GM18508 (cell line): ENCODE measurements at regions not wholly inside any gene's neighbourhood (a gene's known extent, or its start where the extent isn't known, plus 50 kb on each side); places are given as distances from the start of the nearest gene placed in this dataset.
"Not testable (repeated sequence)": the region's sequence is repeated elsewhere in the genome, so short reads cannot be mapped to it uniquely, and the experiment has no call there.

Source experiments
- ATAC-seq: cut with Tn5 transposase; IDR thresholded peaks from one replicate; pipeline ENCODE4 v1.9.1; 2021; ENCODE audit warnings: moderate number of reproducible peaks; ENCODE audit not compliant: insufficient read depth, unreplicated experiment

DNA sequence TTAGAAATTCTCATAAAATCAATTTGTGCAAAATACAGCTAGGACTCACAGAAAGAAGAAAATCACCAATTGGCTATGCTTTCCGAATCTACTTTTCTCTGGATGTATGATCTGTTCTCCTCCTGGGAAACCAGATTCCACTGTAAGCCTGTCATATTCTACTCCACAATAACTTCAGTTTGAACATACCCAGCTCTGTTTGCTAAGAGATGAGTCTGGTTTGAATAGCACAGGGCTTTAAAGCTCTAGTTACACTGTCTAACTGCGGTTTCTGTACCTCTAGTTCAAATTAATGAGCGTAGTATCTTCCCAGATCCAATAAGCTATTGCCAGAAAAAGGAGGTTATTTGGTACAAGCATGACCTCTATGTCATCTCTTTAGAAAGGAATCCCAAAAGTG, 270.1 kb downstream of the DAD1 start:
- ATAC-seq = no peak

DNA sequence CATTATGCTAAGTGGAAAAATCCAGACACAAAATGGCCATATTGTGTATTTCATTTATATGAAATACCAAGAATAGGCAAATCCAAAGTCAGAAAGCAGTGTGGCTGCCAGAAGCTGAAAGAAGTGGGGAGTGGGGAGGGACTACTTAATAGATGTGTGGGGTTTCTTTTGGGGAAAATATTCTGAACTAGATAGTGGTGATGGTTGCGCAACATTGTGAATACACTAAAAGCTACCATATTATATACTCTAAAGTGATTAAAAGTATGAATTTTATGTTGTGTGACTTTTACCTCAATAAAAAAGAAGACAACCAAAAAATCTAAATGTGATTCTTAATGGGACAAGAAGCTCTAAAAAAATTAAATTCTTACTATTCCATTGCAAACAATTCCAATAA, 272.6 kb downstream of the DAD1 start:
- no peak for ATAC-seq

DNA sequence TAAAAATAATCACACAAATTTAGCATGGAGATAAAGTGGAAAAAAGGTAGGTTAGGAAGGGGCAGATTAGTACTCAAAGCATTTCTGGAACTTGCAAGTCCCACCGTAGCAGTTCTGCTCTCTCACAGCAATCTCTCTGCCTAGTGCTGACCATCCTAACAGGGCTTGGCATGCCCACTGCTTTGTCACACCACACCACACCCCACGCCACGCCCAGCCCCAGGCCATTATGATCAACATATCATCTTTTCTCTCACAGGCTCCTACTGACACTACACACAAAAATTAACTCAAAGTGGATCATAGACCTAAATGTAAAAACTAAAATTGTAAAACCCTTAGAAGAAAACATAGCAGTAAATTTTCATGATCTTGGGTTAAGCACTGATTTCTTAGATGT, 273.7 kb downstream of the DAD1 start:
- no peak for ATAC-seq

DNA sequence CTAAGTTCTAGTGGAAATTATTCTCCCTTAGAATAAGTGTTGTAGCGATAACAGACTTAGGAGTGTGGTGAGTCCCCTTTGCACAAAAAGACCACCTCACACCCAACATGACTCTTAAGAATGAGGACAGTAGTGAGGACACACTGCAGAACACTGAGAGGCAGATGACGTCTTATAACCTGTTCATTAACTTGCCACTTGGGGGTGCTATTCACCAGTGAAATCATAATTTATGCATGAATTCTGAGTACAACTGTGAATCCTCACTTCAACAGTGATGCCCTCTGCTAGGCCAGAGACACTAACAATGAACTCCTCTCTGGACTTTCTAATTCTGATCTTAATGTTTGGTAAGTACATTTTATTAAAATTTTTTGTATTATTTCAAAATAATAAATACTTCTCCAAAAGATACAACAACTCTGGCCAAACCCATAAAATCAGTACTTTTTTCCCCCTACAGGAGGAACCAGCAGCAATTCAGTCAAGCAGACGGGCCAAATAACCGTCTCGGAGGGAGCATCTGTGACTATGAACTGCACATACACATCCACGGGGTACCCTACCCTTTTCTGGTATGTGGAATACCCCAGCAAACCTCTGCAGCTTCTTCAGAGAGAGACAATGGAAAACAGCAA, 274.7 kb downstream of the DAD1 start:
- no peak for ATAC-seq

DNA sequence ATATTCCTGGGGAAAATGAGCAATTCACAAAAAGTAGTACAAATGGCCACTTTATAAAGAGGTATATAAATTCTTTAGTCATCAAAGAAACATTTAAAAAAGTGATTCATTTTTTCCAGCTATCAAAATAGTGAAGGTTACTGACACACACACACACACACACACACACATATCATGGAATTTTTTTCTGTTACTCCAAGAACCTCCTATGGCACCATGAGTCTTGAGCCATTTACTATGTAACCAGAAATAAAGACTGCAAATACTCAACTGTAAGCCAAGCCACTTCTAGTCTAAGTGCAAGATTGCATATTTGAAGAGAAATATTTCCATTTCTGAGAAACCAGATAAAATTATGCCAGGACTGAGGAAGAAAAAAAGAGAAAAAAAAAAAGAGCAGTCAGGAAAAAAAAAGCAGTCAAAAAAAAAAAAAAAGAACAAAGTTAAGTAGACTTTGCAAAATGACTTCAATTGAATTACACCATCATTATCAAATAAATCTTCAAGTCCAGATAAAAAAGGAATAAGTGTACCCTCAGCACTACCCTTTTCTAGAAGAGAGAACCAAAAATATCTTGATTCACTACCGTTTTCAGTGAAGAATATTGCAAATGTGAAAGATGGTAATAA, 275.7 kb downstream of the DAD1 start:
- ATAC-seq = no peak

DNA sequence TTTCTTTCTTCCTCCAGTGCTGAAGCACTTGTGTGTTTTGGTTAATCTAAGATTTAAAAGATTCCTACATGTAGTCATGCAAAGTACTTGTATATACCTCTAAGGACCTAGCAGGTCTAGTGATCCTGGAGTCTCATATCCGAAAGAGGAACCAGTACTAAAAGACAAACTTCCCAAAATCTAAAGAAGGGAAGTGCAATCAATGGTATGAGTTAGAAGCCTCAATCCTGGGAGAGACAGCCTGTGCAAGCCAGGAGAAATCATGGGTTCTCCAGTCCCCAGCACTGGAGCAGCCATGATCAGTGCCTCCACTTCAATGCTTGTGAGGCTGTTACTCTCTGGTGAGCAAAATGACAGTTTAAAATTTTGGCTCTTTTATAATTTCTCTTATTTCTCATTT, 277.4 kb downstream of the DAD1 start:
- no peak for ATAC-seq

DNA sequence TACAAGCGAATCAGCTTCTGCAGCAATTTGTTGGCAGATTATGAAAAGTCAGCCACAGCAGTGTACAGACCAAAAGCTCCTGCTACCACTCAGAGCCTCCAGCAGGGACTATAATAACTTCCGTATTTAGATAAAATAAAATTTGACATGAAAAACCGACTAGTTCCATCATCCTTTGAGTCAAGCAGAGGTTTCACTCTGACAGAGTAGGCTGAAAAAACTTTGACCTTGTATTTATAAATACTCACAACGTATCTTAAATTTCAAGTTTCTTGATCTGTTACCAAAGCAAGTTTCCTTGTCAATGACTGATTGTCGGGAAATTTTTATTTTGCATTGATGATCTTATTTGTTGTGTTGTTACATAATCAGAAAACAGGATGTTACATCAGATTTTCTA, 283.4 kb downstream of the DAD1 start:
- no peak for ATAC-seq

DNA sequence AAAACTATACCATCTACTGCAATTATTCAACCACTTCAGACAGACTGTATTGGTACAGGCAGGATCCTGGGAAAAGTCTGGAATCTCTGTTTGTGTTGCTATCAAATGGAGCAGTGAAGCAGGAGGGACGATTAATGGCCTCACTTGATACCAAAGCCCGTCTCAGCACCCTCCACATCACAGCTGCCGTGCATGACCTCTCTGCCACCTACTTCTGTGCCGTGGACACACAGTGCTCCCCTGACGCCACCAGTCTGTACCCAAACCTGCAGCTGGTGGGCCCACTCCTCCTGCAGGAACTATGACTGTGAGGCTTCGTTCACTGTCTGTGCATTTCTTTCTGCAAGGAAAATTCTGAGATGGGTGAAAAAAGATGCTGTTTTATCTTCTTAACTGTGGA, 284.7 kb downstream of the DAD1 start:
- ATAC-seq = no peak

- ATAC-seq = no peak
These were observed 285.3 kb downstream of the DAD1 start for GRCh38 chr14:22303589-22304195.

DNA sequence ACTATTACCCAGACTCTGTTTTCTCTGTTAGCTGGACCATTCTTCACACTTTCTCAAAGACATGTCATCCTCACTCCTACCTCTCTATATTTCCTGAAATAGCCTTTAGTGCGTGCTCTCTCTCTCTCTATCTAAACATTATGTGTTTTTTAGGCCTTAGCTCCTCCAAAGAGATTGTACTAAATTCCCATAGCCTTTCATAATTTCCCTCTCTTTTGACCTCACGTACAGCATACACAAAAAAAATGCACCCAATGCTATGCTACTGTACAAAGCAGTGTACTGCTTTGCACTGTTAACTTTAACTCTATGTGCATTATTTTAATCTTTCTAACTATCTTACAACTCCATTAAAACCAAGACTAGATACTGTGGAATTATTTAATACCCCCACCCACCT, 288.4 kb downstream of the DAD1 start:
- ATAC-seq = no peak

DNA sequence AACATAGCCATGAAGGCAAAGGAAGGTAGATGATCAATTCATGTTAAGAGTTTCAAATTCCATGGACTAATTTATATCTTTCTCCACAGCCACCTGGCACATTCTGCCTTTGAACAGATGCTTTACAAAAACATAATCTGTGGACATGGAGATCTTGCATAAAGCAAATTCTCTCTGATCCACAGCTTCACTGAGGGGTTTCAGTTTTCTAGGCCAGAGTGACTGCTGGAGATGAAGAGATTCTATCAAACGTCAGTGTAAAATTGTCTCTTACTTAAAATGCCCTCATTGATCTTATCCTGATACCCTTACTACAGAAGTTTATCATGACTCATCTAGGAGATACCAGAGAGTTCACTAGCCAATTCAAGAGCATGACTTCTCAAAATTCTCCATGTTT, 291.6 kb downstream of the DAD1 start:
- no peak for ATAC-seq

GRCh38 chr14:22296722-22297121, 292.3 kb downstream of the DAD1 start:
- no peak for ATAC-seq

GRCh38 chr14:22296088-22296487, 292.9 kb downstream of the DAD1 start:
- no peak for ATAC-seq

GRCh38 chr14:22291406-22291805, 297.6 kb downstream of the DAD1 start:
- no peak for ATAC-seq

DNA sequence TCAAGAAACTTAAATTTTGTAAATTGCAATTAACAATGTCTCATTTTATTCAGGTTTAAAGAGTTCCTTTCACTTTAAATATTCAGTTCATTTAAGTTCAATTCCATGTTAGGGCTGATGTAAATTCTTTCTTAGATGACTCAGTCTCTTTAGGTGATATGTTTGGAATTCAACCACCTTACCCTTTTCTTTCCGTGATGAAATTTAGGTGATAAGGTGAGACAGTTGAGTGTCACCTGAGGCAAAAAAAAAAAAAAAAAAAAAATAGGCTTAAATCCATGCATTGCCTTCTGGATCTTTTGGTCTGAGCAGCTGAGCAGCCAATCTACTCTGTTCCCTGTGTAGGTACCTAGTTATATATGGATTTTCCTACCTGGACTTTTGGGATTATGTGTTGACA, 299.5 kb downstream of the DAD1 start:
- no peak for ATAC-seq

- no peak for ATAC-seq
These were observed 303.0 kb downstream of the DAD1 start for GRCh38 chr14:22285991-22286390.

DNA sequence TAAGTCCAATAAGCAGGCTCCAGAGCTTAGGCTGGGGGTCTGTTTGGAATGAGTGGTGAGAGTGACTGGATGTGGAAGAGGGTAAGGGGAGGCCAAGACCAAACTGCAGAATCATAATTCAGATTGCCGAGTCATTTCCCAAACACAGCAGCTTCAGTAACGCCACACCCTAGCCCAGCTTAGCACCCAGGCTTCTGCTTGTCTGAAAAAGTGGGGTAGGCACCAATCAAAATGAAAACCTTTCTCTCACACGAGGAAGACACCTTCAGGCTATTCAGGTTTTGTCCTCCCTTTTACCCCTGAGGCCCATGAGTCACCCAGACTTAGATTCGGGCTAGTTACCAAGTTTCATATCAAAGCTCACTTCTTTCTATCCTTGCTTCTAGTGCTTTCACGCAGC, 306.1 kb downstream of the DAD1 start:
- no peak for ATAC-seq

GRCh38 chr14:22282417-22282816, 306.6 kb downstream of the DAD1 start:
- ATAC-seq = no peak

DNA sequence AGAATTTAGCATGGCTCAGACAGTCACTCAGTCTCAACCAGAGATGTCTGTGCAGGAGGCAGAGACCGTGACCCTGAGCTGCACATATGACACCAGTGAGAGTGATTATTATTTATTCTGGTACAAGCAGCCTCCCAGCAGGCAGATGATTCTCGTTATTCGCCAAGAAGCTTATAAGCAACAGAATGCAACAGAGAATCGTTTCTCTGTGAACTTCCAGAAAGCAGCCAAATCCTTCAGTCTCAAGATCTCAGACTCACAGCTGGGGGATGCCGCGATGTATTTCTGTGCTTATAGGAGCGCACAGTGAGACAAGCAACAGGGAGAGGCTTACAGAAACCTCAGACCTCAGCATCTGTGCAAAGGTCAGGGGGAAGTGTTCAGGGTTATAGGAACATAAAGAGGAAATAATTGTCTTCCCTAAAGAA, 307.6 kb downstream of the DAD1 start:
- ATAC-seq = not testable (repeated sequence)

DNA sequence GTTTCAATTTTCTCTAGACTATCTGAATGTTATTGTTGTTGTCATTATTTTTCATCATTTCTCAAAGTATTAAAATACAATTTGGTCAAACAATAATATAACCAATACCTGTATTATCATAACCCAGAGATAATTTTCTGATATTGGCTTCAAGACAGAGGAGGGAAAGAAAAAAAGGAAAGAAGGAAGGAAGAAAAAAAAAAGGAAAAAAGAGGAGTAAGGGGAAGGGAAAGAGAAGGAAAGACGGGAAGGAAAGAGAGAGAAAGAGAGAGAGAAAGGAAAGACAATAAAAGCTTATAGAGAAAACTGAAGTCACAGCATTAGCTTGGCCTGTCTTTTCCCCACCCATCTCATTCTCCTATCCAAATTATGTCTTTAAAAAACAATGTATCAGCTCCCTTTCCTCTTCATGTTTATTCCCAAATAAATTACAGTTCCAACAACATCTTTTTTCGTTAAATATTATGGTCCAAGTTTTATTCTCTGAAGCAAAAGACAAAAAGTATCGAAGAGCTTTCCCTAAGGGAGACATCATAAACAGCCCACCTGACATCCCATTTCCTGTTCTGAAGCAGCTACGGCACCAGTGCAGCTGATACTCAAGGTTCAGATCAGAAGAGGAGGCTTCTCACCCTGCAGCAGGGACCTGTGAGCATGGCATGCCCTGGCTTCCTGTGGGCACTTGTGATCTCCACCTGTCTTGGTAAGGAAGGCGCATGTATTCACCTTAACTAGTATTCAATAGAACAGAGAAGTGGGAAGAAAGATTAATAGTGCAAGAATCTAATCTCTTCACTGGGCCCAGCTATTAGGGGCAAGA, 308.3 kb downstream of the DAD1 start:
- ATAC-seq = no peak
